ENCODE measurements at regions not wholly inside any gene's neighbourhood (a gene's known extent, or its start where the extent isn't known, plus 50 kb on each side); places are given as distances from the start of the nearest gene placed in this dataset.

GRCh38 chr4:124083711-124084110 is 628.8 kb downstream of the ANKRD50 start:
- TF ChIP-seq ZNF274 (IDR thresholded peaks at IDR 0.05; ENCODE audit: low read depth, low read length) (no peak), YY1 (IDR thresholded peaks at IDR 0.05; ENCODE audit: insufficient read depth, insufficient read length) (no peak), SUZ12 (IDR thresholded peaks at IDR 0.05; ENCODE audit: extremely low read depth, insufficient read depth, insufficient read length) (no peak)

All from NT2/D1 (cell line).